ENCODE measurements at regions not wholly inside any gene's neighbourhood (a gene's known extent, or its start where the extent isn't known, plus 50 kb on each side); places are given as distances from the start of the nearest gene placed in this dataset.

DNA sequence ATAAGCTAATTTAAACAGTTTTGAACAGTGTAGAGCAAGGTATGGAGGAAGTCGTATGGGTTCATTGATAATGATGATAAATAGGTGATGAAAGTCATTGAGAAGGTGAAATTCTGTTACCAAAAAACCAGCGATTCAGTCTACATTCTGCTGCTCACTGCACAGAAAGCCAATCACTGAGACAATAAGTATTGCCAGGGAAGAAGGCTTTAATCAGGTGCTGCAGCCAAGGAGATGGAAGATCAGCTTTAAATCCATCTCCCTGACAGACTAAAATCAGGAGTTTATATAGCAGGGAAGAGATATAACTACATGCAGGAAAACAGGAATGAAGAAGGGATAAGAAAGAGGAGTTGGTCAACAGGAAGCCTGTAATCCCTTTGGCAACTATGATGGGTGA, 361.3 kb upstream of the C1orf174 start:
- H3K36me3 ChIP-seq (ENCODE audit: control insufficient read depth, insufficient read depth, low read length): no peaks in the 10 kb centered on the region
- DNase-seq (ENCODE audit: low read depth, low spot score) (no peak), ATAC-seq (no peak)
- intact Hi-C loops (cut with micrococcal nuclease; ENCODE audit: unreplicated experiment): no loop called here
- in situ Hi-C loops (cut with HindIII; ENCODE audit: low pct_unique_long_range_greater_than_20kb, low sequenced_read_pairs): no loop called here
- no peak overlapping the region for H3K4me3 ChIP-seq (ENCODE audit: low read depth in 2 of 2, low read length in 2 of 2)
- no peak overlapping the region for H3K27ac ChIP-seq (ENCODE audit: low read length)
- H3K4me1 ChIP-seq (ENCODE audit: control insufficient read depth, insufficient read depth, low read length): no peaks in the 10 kb centered on the region
- BruUV-seq (replicated peaks): no TSS peak
- TF ChIP-seq REST (IDR thresholded peaks at IDR 0.05; ENCODE audit: insufficient read depth in 1 of 2, low read depth in 2 of 2, low read length in 1 of 2) (no peak), SIN3A (IDR thresholded peaks at IDR 0.05; ENCODE audit: borderline replicate concordance, insufficient read depth, low read depth, low read length) (no peak), POLR2AphosphoS5 (IDR thresholded peaks at IDR 0.05; ENCODE audit: low read depth, low read length) (no peak), TCF7L2 (IDR thresholded peaks at IDR 0.05; ENCODE audit: low read depth, low read length) (no peak)
- TF ChIP-seq, protein P1, sequence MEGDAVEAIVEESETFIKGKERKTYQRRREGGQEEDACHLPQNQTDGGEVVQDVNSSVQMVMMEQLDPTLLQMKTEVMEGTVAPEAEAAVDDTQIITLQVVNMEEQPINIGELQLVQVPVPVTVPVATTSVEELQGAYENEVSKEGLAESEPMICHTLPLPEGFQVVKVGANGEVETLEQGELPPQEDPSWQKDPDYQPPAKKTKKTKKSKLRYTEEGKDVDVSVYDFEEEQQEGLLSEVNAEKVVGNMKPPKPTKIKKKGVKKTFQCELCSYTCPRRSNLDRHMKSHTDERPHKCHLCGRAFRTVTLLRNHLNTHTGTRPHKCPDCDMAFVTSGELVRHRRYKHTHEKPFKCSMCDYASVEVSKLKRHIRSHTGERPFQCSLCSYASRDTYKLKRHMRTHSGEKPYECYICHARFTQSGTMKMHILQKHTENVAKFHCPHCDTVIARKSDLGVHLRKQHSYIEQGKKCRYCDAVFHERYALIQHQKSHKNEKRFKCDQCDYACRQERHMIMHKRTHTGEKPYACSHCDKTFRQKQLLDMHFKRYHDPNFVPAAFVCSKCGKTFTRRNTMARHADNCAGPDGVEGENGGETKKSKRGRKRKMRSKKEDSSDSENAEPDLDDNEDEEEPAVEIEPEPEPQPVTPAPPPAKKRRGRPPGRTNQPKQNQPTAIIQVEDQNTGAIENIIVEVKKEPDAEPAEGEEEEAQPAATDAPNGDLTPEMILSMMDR (IDR thresholded peaks at IDR 0.05): no peak
- H3K9me3 ChIP-seq (ENCODE audit: control insufficient read depth, insufficient read depth, low read depth, low read length): no peaks in the 10 kb centered on the region
- H3K27me3 ChIP-seq (ENCODE audit: control insufficient read depth, insufficient read depth, low read length): no peaks in the 10 kb centered on the region
- ChIA-PET CTCF (no interaction called here), POLR2A (no interaction called here)

DNA sequence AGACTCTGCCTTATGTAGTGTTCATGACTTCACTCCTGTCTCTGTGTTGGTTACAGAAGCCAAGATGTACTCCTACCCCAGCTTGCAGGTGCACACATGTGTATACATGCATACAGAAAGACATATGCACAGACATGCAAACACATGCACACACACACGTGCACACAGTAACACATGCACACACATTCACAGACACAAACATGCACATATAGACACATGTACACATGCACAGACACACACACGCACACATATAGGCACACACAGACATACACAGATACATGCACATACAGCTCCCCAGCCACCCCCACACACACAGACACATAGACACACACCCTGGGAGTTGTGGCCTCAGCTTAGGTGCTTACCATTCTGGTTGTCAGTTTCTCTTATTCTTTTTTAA, 362.6 kb upstream of the C1orf174 start:
- in situ Hi-C loops (cut with HindIII; ENCODE audit: low pct_unique_long_range_greater_than_20kb, low sequenced_read_pairs): no loop called here
- H3K9me3 ChIP-seq (ENCODE audit: control insufficient read depth, insufficient read depth, low read depth, low read length): no peaks in the 10 kb centered on the region
- ChIA-PET POLR2A (no interaction called here), CTCF (no interaction called here)
- intact Hi-C loops (cut with micrococcal nuclease; ENCODE audit: unreplicated experiment): no loop called here
- DNase-seq (ENCODE audit: low read depth, low spot score): no peak
- no TSS peak for BruUV-seq (replicated peaks)
- H3K27me3 ChIP-seq (ENCODE audit: control insufficient read depth, insufficient read depth, low read length): no peaks in the 10 kb centered on the region; the same call in 1 of the 2 replicates
- no peak overlapping the region for H3K4me3 ChIP-seq (ENCODE audit: low read depth in 2 of 2, low read length in 2 of 2)
- no peak for ATAC-seq
- H3K36me3 ChIP-seq (ENCODE audit: control insufficient read depth, insufficient read depth, low read length): no peaks in the 10 kb centered on the region
- no peaks in the 10 kb centered on the region for H3K4me1 ChIP-seq (ENCODE audit: control insufficient read depth, insufficient read depth, low read length)
- no peak overlapping the region for H3K27ac ChIP-seq (ENCODE audit: low read length)
- TF ChIP-seq POLR2AphosphoS5 (IDR thresholded peaks at IDR 0.05; ENCODE audit: low read depth, low read length) (no peak), TCF7L2 (IDR thresholded peaks at IDR 0.05; ENCODE audit: low read depth, low read length) (no peak), SIN3A (IDR thresholded peaks at IDR 0.05; ENCODE audit: borderline replicate concordance, insufficient read depth, low read depth, low read length) (no peak), REST (IDR thresholded peaks at IDR 0.05; ENCODE audit: insufficient read depth in 1 of 2, low read depth in 2 of 2, low read length in 1 of 2) (no peak)
- TF ChIP-seq, protein P1 (IDR thresholded peaks at IDR 0.05): no peak

All from Panc1 (cell line).